ENCODE measurements at regions not wholly inside any gene's neighbourhood (a gene's known extent, or its start where the extent isn't known, plus 50 kb on each side); places are given as distances from the start of the nearest gene placed in this dataset.

- TF ChIP-seq CTCF (conservative IDR thresholded peaks at IDR 0.05), result no peak
- no peak for TF ChIP-seq EZH2 (IDR thresholded peaks at IDR 0.05; ENCODE audit: low read depth)
Measured at GRCh38 chr10:9038146-9038714, 983.7 kb downstream of the GATA3 start.
